Suppressor macrophage treated with lipopolysaccharide for 4 hours (primary cell): ENCODE measurements at regions not wholly inside any gene's neighbourhood (a gene's known extent, or its start where the extent isn't known, plus 50 kb on each side); places are given as distances from the start of the nearest gene placed in this dataset.
"Not testable (repeated sequence)": the region's sequence is repeated elsewhere in the genome, so short reads cannot be mapped to it uniquely, and the experiment has no call there.

Source experiments
- DNase-seq: peaks from one replicate; pipeline ENCODE4 v3.0.0-alpha.2; 2020

DNA sequence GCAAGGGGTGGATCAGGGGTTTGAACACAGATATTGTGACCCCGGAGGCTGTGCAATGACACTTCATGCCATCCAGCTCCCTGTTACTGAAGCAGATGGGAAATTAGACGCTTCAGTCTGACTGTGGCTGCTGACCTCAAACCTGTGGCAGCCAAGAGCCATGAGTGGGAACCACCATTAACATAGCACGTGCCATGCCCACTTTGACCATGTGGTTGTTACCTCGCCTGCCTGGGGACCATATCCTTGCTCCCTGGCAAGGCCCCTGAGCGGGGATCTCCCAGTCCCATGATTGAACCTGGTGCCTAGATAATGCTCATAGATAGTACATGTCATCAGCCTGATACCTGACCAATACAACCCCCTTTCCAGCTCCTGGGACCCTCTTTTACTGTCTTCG is 68.9 kb downstream of the CYP26B1 start:
- DNase-seq = no peak

DNA sequence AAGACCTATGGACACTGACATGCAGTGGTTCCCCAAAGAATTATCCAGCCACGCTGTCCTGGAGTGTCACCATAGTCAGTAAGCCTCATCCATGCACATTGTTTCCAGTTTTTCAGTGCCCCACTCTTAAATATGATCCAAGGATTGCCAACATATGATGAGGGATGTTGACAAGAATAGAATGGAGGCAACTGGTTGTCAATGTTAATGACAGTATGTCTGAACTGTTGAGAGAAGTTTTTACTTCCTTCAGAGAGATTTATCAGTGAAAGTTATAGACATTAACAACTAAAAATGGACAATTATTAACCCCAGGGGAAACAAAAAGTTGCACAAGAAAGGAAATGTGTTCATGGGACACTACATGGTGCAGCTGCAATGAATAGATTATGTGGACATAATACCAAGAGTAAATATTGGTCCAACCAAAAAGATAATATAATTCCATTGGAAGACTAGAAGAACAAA is 69.9 kb downstream of the CYP26B1 start:
- no peak for DNase-seq

DNA sequence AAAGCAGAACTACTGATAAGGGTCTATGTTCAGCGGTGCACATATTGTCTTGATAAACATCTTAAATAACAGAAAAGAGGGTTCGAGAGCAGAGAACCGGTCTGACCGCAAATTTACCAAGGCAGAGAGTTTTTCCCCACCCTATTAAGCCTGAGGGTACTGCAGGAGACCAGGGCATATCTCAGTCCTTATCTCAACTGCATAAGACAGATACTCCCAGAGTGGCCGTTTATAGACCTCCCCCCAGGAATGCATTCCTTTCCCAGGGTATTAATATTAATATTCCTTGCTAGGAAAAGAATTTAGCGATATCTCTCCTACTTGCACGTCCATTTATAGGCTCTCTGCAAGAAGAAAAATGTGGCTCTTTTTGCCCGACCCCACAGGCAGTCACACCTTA is 74.3 kb downstream of the CYP26B1 start:
- DNase-seq = not testable (repeated sequence)

DNA sequence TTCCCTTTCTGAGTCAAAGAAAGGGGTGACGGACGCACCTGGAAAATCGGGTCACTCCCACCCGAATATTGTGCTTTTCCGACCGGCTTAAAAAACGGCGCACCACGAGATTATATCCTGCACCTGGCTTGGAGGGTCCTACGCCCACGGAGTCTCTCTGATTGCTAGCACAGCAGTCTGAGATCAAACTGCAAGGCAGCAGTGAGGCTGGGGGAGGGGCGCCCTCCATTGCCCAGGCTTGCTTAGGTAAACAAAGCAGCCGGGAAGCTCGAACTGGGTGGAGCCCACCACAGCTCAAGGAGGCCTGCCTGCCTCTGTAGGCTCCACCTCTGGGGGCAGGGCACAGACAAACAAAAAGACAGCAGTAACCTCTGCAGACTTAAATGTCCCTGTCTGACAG is 83.5 kb downstream of the CYP26B1 start:
- not testable (repeated sequence) for DNase-seq

DNA sequence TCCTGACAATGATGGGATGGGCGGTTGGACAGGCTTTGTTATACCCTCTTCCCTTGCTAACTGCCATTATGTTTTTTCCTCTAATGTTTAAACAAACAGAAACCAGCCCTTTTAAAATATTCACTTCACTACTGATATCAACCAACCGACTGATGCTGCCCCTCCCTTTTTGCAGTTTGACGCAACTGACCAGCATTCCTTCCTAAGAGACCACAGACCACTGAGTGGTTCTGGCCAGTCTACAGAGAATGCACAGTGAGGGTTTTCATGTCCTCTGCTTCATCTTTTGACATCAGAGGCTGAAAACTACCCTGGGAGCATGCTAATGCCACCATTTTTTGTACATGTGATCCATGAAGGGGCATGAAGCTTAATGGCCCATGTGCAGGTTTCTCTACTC is 85.3 kb downstream of the CYP26B1 start:
- no peak for DNase-seq

DNA sequence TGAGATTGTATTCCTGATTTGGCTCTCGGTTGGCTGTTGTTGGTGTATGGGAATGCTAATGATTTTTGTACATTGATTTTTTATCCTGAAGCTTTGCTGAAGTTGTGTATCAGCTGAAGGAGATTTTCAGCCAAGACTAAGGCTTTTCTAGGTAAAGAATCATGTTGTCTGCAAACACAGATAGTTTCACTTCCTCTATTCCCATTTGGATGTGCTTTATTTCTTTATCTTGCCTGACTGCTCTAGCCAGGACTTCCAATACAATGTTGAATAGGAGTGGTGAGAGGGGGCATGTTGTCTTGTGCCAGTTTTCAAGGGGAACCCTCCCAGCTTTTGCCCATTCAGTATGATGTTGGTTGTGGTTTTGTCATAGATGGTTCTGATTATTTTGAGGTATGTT is 90.4 kb downstream of the CYP26B1 start:
- no peak for DNase-seq

DNA sequence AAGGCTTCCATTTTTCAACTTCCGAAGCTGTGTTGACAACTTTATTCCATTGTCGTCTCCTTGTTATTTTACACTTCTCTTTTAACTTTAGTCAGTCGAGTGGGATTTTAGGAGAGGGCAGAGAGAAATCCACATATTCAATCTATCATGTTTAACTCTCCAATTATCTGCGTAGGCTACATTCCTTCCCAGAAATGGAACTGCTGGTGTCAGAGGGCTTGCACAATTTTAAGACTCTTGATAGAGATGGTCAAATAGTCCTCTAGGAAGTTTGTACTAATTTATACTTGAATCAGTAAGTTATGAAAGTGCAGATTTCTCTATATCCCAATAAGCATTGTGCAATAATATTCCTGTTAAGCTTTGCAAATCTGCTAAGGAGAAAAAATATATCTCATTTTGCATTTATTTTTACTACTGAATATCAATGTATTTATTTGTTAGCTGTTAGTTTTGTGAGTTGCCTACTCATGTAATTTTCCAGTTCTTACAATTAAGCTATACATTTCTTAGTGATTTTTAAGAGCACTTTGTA is 95.6 kb downstream of the CYP26B1 start:
- DNase-seq = no peak

DNA sequence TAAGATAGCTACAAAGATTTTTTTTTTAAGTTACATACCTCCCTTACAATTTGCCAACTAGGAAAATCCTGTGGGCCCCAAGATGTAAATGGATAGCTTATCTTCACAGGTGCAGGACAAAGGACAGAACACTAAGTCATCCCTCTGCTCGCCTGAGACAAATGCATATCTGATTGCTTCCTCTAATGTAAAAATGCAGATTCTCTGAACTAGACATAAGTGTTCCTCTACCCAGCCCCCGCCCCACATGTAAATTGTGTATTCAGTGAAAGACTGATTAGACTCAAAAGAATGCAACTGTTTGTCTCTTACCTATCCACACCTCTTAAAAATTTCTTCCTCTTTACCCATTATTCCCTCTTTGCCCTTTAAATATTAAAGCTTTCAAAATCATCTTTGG is 96.5 kb downstream of the CYP26B1 start:
- DNase-seq = no peak

DNA sequence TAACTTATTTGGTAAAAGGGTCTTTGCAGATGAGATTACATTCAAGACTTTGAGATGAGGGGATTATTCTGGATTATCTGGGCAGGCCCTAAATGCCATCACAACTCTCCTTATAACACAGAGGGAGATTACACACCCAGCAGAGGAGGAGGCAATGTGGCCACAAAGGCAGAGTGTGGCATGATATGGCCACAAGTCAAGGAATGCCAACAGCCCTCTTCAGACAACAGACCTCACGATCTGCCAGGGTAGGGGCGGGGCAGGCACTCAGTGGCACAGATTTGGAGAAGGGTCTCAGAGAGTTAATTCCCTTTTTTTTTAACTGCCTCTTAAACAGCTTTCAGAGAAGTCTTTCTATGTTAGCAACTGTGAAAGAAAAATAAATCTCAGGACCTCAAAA is 96.9 kb downstream of the CYP26B1 start:
- no peak for DNase-seq

DNA sequence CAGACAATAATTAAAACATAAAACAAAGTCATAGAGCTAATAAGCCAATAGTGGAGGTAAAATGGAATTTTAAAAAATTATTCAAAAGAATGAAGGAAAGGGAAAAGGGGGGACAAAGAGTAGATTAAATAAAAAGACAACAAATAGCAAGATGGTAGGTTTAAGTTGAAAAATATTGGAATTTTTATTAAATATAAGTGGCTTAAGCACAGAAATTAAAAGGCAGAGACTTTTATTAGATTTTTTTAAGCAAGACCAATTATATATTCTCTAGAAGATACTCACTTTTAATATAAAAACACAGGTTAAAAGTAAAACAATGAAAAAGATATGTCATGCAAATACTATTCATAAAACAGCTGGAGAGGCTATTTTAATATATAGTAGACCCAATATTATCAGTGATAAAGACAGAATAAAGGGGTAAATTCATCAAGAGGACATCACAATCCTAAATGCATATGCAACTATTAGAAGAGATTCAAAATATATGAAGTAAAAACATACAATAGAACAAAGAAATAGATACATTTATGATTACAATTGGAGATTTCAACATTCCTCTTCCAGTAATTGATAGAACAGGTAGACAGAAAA is 98.7 kb downstream of the CYP26B1 start:
- DNase-seq = no peak

DNA sequence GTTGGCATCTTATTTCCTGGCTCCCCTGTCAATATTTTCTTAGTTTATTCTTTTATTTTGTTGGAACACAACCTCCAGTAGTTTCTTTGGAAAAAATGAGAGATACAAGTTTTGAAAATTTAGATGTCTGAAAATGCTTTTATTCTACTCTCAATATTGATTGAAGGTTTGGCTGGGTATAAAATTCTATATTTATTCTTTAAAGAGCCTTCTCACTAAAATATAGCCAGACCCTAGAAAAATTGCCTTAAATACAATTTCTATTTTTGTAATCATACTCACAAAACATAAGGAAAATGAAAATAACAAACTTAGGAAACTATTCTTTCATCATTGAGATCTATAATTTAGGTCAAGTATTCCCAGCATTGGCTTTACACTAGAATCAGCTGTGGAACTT is 103.7 kb downstream of the CYP26B1 start:
- DNase-seq = no peak

DNA sequence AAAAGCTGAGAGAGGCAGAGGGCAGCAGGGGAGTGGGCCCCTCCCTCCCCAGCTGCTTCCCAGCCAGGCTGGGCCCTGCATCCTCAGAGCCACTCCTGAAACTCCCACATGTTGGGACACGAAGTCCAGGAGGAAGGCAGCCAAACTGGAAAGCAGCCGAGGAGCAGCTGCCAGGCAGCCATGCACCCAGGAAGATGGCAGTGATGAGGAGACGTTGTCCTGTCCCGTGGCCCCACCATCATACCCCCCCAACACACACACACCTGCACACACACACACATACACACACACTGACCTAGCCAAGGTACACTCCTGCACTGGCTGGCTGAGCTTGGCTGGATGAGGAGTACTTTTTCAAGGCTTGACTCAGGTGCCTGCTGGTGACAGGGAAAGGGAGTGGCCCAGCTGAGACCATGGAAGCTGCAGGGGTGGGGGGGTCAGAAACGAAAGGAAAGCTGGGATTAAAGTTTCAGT is 106.0 kb downstream of the CYP26B1 start:
- DNase-seq = no peak

DNA sequence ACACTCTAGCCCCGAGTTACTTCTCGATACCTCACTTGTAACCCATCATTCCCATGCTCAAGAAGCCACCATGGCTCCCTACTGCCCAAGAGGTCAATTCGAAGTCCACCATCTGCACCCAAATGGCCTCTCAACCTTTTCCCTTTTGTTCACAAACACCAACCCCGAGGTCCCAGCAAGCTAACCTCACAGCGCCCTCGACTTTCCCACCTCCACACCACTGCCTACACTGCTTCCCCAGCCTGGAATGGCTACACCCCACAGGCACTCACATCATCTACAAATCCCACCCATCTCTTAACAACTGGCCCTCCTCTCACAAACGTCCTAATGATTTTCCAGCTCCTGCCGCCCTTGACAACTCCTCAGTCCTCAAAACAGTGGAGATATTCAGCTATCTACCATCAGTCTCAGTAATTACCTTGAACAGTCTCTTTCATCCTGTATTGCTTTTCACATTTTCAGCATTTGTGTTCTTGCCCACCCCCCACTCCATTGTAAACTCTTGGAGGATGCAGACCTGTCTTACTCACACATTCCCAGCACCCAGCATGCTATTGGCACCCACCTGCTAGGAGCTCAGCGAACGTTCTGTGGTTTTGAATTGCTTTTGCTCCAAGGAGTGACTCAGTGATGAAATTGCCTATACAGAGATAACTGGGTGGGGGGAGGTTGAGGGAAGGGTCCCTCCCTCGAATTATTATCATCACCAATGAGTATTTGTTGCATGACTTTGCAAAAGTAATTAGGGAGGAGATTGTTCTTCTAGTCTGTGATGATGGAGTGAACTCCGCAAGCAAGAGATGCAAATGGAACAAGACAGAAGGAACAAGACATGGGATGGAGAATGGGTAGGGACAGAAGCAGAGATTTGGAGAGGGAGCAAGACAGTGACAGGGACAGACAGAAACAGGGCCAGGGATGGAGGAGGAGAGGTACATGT is 106.8 kb downstream of the CYP26B1 start:
- DNase-seq = no peak

DNA sequence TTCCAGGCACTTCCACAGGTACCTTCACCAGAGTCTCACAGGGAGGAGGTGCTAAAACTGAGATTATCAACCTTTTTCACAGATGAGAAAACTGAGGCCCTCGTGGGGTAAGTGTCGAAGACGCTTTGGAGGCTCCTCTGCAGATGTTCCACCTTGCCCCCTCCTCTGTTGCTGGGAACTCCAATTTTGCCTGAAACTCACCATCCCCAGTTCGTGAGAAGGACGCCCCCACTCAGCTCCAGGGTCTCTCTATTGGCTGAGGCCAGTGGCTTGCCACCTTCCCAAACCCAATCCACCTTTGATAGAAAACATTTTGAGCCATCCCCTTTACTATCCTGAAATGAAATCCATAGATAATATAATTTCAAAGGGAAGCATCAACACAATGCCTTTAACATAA is 109.1 kb downstream of the CYP26B1 start:
- no peak for DNase-seq

DNA sequence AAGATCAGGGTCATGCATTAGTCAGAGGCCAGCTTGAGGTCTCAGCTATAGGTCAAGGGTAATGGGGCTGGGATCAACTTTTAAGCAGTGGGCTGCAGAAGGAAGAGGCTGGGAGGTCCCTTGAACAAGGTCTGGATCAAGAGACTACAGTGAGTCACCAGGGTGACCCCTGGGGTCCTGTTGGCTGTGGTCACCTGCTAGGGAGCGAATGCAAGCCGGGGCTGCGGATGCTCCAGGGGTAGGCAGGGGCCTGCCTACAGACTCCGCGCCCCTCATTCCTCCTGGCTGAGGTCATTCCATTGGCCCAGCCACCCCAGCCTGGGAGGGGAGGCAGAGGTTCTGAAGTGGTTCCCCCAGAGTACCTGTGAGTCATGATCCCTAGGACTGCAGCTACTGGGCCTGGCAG is 110.4 kb downstream of the CYP26B1 start:
- no peak for DNase-seq

DNA sequence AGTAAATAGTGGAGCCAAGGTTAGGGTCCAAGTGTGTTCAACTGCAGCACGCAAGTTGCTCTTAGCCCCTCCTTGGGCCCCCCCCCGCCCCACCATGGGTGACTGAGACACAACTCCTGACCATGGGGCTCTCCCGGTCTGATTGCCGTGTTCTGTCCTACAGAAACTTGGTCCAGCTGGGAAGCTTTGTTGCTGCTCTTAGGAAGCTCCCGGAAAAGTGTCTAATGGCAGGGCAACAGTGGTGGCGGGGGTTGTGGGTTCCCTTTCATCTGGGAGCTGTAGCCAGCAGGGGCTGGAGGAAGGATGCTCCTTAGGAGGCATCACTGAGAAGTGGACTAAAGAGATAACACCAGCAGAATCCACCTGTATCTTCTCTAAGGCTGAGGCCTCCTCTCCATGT is 111.1 kb downstream of the CYP26B1 start:
- no peak for DNase-seq

DNA sequence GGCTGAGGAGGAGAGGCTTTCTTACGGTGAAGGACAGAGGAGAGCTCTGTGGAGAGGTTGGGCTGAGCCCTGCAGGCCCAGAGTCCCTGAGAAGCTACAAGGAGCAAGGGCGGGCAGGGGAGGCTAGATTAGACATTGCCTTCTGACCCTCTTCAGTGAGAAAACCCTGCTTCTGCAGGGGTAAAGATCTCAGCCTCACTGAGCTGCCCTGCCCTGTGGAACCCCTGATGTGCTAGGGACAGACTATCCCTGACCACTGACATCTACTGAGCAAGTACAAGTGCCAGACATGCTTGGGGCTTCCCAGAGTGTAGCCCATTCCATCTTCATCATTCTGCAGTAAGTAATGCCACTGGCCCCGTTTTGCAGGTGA is 111.5 kb downstream of the CYP26B1 start:
- no peak for DNase-seq

DNA sequence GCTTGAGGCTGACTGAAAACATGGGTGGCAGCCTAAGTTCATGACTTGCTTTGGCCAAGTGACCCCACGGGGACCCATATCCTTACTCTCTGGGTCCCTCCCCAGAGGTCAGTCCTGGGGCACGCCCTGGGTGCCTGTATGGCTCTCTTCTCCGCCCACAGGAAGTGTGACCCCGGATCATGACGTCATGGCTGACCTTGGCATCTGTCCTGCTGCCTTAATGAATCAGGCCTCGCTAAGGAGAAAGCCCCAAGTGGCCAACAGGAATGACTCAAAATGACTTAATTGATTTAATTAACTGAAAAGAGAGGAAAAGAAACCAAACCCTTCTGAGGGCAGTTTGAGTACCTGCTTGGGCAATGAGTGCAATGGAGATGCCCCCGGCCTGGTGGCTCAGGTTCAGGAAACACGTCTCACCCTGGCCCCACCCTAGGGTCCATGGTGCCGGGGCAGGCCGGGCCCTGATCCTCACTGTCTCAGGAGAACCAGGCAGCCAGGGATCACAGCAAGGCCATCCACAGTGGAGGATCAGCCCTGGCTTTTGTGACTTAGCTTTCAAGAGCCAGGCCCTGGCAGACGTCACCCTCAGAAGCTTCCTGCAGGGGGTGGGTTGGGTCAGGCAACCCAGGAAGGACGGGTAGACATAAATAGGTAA is 112.0 kb downstream of the CYP26B1 start:
- DNase-seq = no peak

DNA sequence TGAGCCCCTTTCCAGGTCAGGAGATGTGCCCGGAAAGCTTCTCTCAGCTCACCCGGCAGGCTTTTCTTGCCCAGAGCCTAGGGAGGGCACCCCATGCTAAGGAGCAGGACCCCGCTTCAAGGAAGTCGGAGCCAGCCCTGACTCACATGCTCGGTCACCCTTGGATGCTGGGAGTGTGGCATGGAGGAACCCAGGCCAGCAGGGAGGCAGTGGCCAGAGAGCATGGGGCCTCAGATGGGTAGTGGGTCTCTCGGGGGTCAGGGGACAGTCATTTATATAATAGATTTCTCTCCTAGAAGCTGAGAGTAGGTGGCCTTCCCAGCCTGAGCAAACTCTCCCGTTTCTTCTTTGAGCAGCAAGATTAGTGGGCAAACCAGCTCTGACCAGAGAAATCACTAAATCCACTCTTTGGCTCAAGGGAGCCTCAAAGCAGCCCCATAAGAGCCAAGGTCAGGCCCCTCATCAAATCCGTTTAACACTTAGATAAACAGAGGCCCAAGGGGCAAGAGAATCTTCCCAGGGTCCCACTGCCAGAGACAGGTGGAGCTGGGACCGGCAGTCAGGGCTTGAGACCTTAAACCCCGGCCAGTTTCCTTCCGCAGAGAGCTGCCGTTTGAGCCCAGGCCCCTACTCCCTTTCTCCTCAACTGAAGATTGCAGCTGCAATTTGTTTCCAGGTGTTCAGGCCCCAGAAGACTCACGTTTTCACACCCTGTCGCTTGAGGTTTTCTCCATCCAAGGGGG is 113.1 kb downstream of the CYP26B1 start:
- DNase-seq = no peak

DNA sequence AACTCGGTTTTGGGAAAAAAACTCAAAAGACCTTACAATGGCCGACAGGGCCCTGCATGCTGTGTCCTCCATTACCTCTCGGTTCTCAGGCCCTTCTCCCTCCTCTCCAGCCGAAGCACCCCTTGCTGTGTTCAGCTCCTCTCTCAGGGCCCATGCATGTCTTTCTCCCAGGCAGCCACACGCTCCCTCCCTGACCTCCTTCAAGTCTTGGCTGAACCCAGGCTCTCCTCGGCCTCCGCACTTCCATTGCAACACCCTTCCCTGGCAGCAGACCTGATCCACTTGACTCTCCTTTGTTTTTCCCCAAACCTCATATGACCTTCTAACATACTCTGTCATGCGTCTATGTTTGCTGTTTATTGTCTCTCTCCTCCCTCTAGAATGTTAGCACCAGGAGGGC is 114.0 kb downstream of the CYP26B1 start:
- no peak for DNase-seq

DNA sequence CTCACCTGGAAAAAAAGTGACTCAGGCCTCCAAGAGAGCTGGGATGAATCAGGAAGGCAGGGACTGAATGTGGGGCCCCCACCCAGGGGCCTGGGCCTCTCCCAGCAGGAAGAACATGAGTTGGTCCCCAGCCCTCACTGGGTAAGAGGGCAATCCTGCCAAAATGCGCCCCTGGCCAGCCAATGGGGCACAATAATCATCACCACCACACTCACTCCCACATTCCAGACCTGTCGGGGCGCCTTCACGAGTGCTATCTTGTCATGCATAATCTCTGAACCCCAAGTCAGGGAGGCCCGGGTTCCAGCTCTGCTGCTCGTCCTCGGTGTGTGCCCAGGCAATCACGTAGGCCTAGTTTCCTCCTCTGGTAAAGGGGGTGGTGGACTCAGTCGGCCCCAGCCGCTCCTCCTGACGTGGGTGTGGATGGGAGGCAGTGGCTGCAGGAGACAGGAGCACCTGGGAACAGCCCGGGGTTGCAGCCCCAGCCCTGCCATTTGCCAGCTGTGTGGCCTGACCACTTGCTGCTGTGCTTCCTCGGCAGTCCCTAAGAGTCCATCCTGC is 115.1 kb downstream of the CYP26B1 start:
- DNase-seq = no peak

DNA sequence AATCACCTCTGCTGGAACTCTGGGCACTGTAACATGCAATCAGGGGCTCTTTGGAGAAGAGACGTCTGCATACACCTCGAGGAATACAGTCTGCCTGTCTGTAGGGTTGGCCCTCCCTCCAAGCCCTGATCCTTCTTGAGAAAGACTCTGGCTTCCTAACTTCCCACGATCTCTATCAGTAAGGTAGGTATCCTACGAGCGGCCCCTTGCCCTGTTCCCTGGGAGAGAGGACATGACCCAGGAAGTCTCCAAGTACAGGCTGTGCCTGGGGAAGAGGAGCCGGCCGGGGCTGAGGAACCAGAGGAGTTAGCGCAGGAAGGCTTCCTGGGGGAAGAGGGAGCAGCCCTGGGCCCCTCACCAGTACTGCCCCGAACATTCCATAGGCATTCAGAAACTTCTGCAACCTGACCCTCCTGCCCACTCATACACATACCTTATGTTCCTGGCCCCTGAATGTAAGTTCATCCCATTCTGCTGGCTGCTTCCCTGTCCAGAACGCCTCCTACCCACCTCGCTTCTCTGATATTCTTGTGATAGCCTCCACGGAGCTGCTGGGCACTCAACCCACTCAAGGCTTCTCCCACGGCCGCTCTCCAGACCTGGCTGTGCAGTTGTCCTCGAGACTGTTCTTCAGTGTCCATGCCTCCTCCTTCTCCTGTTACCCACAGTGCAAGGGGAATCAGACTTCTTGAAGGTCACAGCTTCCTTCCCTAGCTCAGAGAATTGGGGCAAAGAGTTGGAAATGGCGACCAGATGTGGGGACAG is 116.1 kb downstream of the CYP26B1 start:
- no peak for DNase-seq
